Peyer's patch (tissue), 4 donors: ENCODE measurements at regions not wholly inside any gene's neighbourhood (a gene's known extent, or its start where the extent isn't known, plus 50 kb on each side); places are given as distances from the start of the nearest gene placed in this dataset.

Experiments
- DNase-seq, 3 donors: peaks; one replicate each; pipeline ENCODE4 v3.0.0-alpha.2; 2017 to 2019
- H3K27ac ChIP-seq, 4 donors: fragments of 200-600 bp; sonication (generic); one replicate each; pipeline ENCODE4 v1.5.1; 2016 to 2019
- H3K27me3 ChIP-seq, 2 donors: fragments of 200-600 bp; sonication (generic); one replicate each; pipeline ENCODE4 v1.5.1; 2019
- H3K36me3 ChIP-seq, 3 donors: fragments of 200-600 bp; sonication (generic); one replicate each; pipeline ENCODE4 v1.5.1; 2016 to 2019
- H3K4me1 ChIP-seq, 4 donors: fragments of 200-600 bp; sonication (generic); one replicate each; pipeline ENCODE4 v1.5.1; 2016 to 2019
- H3K4me3 ChIP-seq, 4 donors: fragments of 200-600 bp; sonication (generic); 1 replicate in 3 of 4; 2 replicates in 1 of 4; pipeline ENCODE4 v1.5.1; 2016 to 2019; ENCODE audit warnings: mild to moderate bottlenecking in 1 of 4
- H3K9me3 ChIP-seq, 4 donors: fragments of 200-600 bp; sonication (generic); one replicate each; pipeline ENCODE4 v1.5.1; 2016 to 2019; ENCODE audit warnings: mild to moderate bottlenecking in 1 of 4
- CTCF ChIP-seq, 6 experiments: fragments of 450-650 bp in 4 of 6; fragments of 200-600 bp in 2 of 6; sonication (generic) in 1 of 6; IDR thresholded peaks; one replicate each; pipeline ENCODE4 v1.5.1; 2017 to 2019; ENCODE audit warnings: antibody characterized with exemption in 6 of 6, mild to moderate bottlenecking in 3 of 6, moderate library complexity in 1 of 6
- POLR2A ChIP-seq, 2 donors: fragments of 450-650 bp; IDR thresholded peaks; one replicate each; pipeline ENCODE4 v1.5.1; 2017; ENCODE audit warnings: antibody characterized with exemption in 2 of 2, mild to moderate bottlenecking in 2 of 2, moderate library complexity in 2 of 2

- H3K9me3 ChIP-seq, result no peaks in the 10 kb centered on the region
- TF ChIP-seq POLR2A (IDR thresholded peaks at IDR 0.05) (no peak), CTCF (IDR thresholded peaks at IDR 0.05) (no peak)
- H3K4me3 ChIP-seq, result no peak overlapping the region
- no peak for DNase-seq
- H3K36me3 ChIP-seq, result no peaks in the 10 kb centered on the region
- no peak overlapping the region for H3K27ac ChIP-seq
- no peaks in the 10 kb centered on the region for H3K4me1 ChIP-seq
- no peaks in the 10 kb centered on the region for H3K27me3 ChIP-seq
Observed at GRCh38 chr5:165201771-165202518, 1696.5 kb downstream of the MAT2B start.

GRCh38 chr5:165202519-165202910, 1697.1 kb downstream of the MAT2B start:
- Histone ChIP-seq H3K4me1 (no peaks in the 10 kb centered on the region), H3K27me3 (no peaks in the 10 kb centered on the region), H3K9me3 (no peaks in the 10 kb centered on the region), H3K36me3 (no peaks in the 10 kb centered on the region), H3K27ac (no peak overlapping the region), H3K4me3 (no peak overlapping the region)
- no peak for TF ChIP-seq POLR2A (IDR thresholded peaks at IDR 0.05)
- TF ChIP-seq CTCF (IDR thresholded peaks at IDR 0.05), result no peak
- DNase-seq, result no peak

GRCh38 chr5:165209101-165209727, 1703.8 kb downstream of the MAT2B start:
- TF ChIP-seq CTCF (IDR thresholded peaks at IDR 0.05) (peak; percentile 13 to 63 (median 57)), POLR2A (IDR thresholded peaks at IDR 0.05) (no peak)
- H3K27me3 ChIP-seq, result no peaks in the 10 kb centered on the region
- H3K27ac ChIP-seq, result no peak overlapping the region
- no peaks in the 10 kb centered on the region for H3K36me3 ChIP-seq
- no peak overlapping the region for H3K4me3 ChIP-seq
- H3K9me3 ChIP-seq, result no peaks in the 10 kb centered on the region
- H3K4me1 ChIP-seq, result no peaks in the 10 kb centered on the region
- no peak for DNase-seq

GRCh38 chr5:165224366-165225045, 1719.1 kb downstream of the MAT2B start:
- no peaks in the 10 kb centered on the region for H3K9me3 ChIP-seq
- H3K4me3 ChIP-seq, result no peak overlapping the region
- no peaks in the 10 kb centered on the region for H3K36me3 ChIP-seq
- no peak overlapping the region for H3K27ac ChIP-seq
- TF ChIP-seq CTCF (IDR thresholded peaks at IDR 0.05) (no peak), POLR2A (IDR thresholded peaks at IDR 0.05) (no peak)
- H3K4me1 ChIP-seq, result no peaks in the 10 kb centered on the region
- H3K27me3 ChIP-seq, result no peaks in the 10 kb centered on the region
- no peak for DNase-seq

GRCh38 chr5:165227515-165227914, 1722.1 kb downstream of the MAT2B start:
- Histone ChIP-seq H3K4me3 (no peak overlapping the region), H3K27me3 (no peaks in the 10 kb centered on the region), H3K4me1 (no peaks in the 10 kb centered on the region), H3K27ac (no peak overlapping the region), H3K36me3 (no peaks in the 10 kb centered on the region), H3K9me3 (no peaks in the 10 kb centered on the region)
- TF ChIP-seq POLR2A (IDR thresholded peaks at IDR 0.05) (no peak), CTCF (IDR thresholded peaks at IDR 0.05) (no peak)
- DNase-seq, result no peak
